GM12801 (cell line): ENCODE measurements at regions not wholly inside any gene's neighbourhood (a gene's known extent, or its start where the extent isn't known, plus 50 kb on each side); places are given as distances from the start of the nearest gene placed in this dataset.

Experiments
- CTCF ChIP-seq: IDR thresholded peaks from one replicate; pipeline ENCODE4 v1.5.1; 2011; ENCODE audit warnings: control low read depth; ENCODE audit not compliant: insufficient read length; ENCODE audit errors: extremely low read depth

GRCh38 chr10:28113202-28113601, 114.3 kb upstream of the ODAD2 start:
- TF ChIP-seq CTCF = no peak

- no peak for TF ChIP-seq CTCF
These were observed 112.8 kb upstream of the ODAD2 start for GRCh38 chr10:28111712-28112111.

GRCh38 chr10:28105561-28105960, 106.7 kb upstream of the ODAD2 start:
- TF ChIP-seq CTCF = no peak

- TF ChIP-seq CTCF = no peak
These were observed 98.8 kb upstream of the ODAD2 start for GRCh38 chr10:28097633-28098032.

- TF ChIP-seq CTCF = no peak
These were observed 97.0 kb upstream of the ODAD2 start for GRCh38 chr10:28095791-28096378.

- TF ChIP-seq CTCF = no peak
These were observed 95.2 kb upstream of the ODAD2 start for GRCh38 chr10:28094121-28094520.

GRCh38 chr10:28091913-28092312, 93.0 kb upstream of the ODAD2 start:
- no peak for TF ChIP-seq CTCF

GRCh38 chr10:28090506-28090905, 91.6 kb upstream of the ODAD2 start:
- TF ChIP-seq CTCF = no peak
